ENCODE measurements at regions not wholly inside any gene's neighbourhood (a gene's known extent, or its start where the extent isn't known, plus 50 kb on each side); places are given as distances from the start of the nearest gene placed in this dataset.

DNA sequence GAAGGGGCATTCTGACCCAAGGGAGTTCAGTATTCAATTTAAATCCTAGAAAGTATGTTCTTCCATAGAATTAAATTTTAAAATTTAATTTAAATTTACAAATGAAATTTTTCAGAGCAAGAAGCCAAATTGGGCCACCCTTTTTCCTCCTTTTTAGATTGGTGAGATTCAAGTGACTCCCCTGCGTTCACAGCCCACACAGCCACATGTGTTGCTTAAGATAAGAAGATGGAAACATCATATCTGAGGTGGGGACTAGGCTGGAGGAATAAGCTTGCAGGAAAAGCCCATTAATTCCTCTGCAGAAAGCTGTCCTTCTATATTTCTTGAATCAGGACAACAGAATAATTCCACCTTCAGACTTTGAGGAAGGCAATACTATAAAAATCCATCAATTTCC lies 392.7 kb upstream of the ZNF507 start:
- no peak for TF ChIP-seq POLR2A (IDR thresholded peaks at IDR 0.05)
- TF ChIP-seq, protein P1, sequence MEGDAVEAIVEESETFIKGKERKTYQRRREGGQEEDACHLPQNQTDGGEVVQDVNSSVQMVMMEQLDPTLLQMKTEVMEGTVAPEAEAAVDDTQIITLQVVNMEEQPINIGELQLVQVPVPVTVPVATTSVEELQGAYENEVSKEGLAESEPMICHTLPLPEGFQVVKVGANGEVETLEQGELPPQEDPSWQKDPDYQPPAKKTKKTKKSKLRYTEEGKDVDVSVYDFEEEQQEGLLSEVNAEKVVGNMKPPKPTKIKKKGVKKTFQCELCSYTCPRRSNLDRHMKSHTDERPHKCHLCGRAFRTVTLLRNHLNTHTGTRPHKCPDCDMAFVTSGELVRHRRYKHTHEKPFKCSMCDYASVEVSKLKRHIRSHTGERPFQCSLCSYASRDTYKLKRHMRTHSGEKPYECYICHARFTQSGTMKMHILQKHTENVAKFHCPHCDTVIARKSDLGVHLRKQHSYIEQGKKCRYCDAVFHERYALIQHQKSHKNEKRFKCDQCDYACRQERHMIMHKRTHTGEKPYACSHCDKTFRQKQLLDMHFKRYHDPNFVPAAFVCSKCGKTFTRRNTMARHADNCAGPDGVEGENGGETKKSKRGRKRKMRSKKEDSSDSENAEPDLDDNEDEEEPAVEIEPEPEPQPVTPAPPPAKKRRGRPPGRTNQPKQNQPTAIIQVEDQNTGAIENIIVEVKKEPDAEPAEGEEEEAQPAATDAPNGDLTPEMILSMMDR (IDR thresholded peaks at IDR 0.05) = no peak
- intact Hi-C loops (cut with DNase I; ENCODE audit: low total_unique reads) = no loop called here
- 83 to 86% methylated on average over 1 of the region's 1 CpG for WGBS, 2 donors
- H3K4me3 ChIP-seq (ENCODE audit: low read depth, poor library complexity, severe bottlenecking) = no peak overlapping the region
- no peak for DNase-seq (ENCODE audit: low spot score in 2 of 2)

DNA sequence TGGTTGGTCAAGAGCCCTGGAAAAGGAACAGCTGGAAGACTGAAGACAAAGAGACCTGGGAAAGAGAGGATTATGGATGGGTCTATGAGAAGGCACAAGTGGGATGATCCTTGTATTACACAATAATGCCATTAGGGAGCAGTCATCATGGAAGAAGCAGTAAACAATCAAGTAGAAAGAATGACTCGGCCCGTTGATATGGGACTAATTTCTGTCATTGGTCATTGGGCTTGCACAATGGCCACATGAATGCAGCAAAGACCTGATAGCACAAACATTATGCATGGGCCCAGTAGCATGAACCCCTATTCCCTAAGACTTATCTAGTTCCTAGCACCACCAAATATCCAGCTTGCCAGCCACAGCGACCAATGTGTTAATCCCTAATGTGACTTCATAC lies 390.3 kb upstream of the ZNF507 start:
- no peak for TF ChIP-seq POLR2A (IDR thresholded peaks at IDR 0.05)
- TF ChIP-seq, protein P1 (IDR thresholded peaks at IDR 0.05) = no peak
- whole genome bisulfite sequencing, 2 donors = 91 to 95% methylated on average over 3 of the region's 3 CpGs
- H3K4me3 ChIP-seq (ENCODE audit: low read depth, poor library complexity, severe bottlenecking) = no peak overlapping the region
- peak in 1 of 2 donors; percentile 12 for DNase-seq (ENCODE audit: low spot score in 2 of 2)
- intact Hi-C loops (cut with DNase I; ENCODE audit: low total_unique reads) = no loop called here

GRCh38 chr19:31955884-31956283 lies 389.5 kb upstream of the ZNF507 start:
- intact Hi-C loops (cut with DNase I; ENCODE audit: low total_unique reads) = no loop called here
- TF ChIP-seq POLR2A (IDR thresholded peaks at IDR 0.05) = no peak
- TF ChIP-seq, protein P1 (IDR thresholded peaks at IDR 0.05) = no peak
- H3K4me3 ChIP-seq (ENCODE audit: low read depth, poor library complexity, severe bottlenecking) = no peak overlapping the region
- peak in 1 of 2 donors; percentile 63 for DNase-seq (ENCODE audit: low spot score in 2 of 2)
- 92 to 94% methylated on average over 6 of the region's 6 CpGs for WGBS, 2 donors

DNA sequence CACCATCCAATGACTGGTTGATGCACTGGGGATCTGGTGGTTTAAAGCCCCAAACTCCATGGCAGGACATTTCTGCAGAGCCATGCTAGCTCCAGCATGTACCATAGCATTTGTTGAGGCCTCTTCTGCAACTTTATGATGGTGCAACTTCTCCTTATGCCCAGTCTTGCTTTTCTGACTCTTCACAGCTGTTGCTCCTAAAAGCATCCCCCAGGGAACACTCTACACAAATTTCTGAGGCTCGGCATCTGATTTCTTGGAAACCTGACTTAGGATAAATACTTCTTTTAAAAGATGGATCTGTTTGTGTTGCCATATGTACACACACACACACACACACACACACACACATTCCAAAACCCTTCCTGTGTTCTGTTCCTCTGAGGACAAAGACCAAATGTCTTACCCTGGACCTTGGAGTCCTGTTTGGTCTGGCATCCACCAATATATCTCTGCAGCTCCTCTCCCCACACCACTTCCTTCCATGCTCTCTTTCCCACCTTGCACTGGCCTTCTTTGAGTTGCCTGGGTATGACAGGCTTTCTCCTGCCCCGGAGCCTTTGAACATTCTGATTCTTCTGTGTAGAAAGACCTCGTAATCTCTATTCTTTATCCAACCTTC lies 388.5 kb upstream of the ZNF507 start:
- intact Hi-C loops (cut with DNase I; ENCODE audit: low total_unique reads) = no loop called here
- WGBS, 2 donors = 66 to 74% methylated on average over 3 of the region's 3 CpGs
- DNase-seq (ENCODE audit: low spot score in 2 of 2) = peak in 1 of 2 donors; percentile 28
- H3K4me3 ChIP-seq (ENCODE audit: low read depth, poor library complexity, severe bottlenecking) = no peak overlapping the region
- TF ChIP-seq POLR2A (IDR thresholded peaks at IDR 0.05) = no peak
- TF ChIP-seq, protein P1 (IDR thresholded peaks at IDR 0.05) = no peak

- TF ChIP-seq, protein P1 (IDR thresholded peaks at IDR 0.05) = no peak
- no peak for TF ChIP-seq POLR2A (IDR thresholded peaks at IDR 0.05)
- 71 to 72% methylated on average over 4 of the region's 4 CpGs for WGBS, 2 donors
- DNase-seq (ENCODE audit: low spot score in 2 of 2) = no peak
- H3K4me3 ChIP-seq (ENCODE audit: low read depth, poor library complexity, severe bottlenecking) = no peak overlapping the region
- intact Hi-C loops (cut with DNase I; ENCODE audit: low total_unique reads) = no loop called here
Measured at GRCh38 chr19:31957711-31958110, 387.7 kb upstream of the ZNF507 start.

DNA sequence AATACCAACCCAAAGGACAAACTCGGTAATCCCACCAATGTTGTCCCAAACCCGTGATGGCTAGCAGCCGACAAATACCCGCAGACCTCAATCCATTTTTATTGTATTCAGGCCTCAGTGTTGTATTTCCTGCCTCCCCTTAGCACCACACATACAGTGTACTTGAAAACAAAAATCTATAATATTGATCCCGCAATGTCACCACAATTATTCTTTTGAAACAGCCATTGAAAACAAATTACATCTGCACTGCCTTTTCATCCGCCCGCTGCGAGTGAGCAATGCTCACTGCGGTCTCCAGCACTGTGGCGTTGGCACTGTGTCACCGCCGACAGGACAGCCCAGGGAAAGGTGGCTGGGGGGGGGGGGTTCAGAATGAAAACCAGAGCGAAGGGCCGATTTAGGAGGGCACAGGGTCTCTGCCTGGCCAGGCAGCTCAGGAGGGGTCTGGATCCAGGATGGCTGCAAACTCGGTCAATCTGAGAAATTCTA lies 385.8 kb upstream of the ZNF507 start:
- H3K4me3 ChIP-seq (ENCODE audit: low read depth, poor library complexity, severe bottlenecking) = no peak overlapping the region
- DNase-seq (ENCODE audit: low spot score in 2 of 2) = no peak
- TF ChIP-seq POLR2A (IDR thresholded peaks at IDR 0.05) = no peak
- TF ChIP-seq, protein P1 (IDR thresholded peaks at IDR 0.05) = no peak
- intact Hi-C loops (cut with DNase I; ENCODE audit: low total_unique reads) = no loop called here
- 93 to 97% methylated on average over 15 of the region's 15 CpGs for WGBS, 2 donors
